ENCODE measurements at regions not wholly inside any gene's neighbourhood (a gene's known extent, or its start where the extent isn't known, plus 50 kb on each side); places are given as distances from the start of the nearest gene placed in this dataset.

DNA sequence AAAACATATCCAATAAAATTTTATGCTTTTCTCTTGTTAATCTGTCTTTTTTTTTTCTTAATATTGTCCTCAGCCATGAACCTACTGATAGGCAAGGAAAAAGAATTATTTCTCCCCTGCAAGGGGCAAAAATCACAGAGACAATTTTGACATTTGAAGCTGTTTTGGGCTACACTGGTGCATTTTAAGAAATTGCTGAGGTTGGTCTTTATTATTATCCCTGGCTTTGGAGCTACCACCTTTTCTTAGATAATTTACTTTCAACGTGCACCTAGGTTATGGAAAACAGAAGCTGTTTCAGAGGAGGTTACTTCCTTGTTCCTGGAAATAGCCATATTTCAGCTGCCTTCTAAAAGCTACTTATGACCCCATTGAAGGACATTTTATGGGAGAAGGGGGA is 195.5 kb upstream of the KYNU start:
- Histone ChIP-seq H3K4me3 (ENCODE audit: low read length) (no peak overlapping the region), H3K9ac (ENCODE audit: low read length) (no peak overlapping the region), H3K4me1 (ENCODE audit: control insufficient read depth, low read depth, low read length) (peaks cover 7% of the 10 kb centered on the region), H3K27ac (ENCODE audit: low read length) (no peak overlapping the region), H3K9me3 (ENCODE audit: control insufficient read depth, low read depth, low read length) (no peaks in the 10 kb centered on the region), H3K36me3 (ENCODE audit: control insufficient read depth, low read depth, low read length) (no peaks in the 10 kb centered on the region), H3K27me3 (ENCODE audit: control insufficient read depth, insufficient read depth, low read length) (no peaks in the 10 kb centered on the region)

DNA sequence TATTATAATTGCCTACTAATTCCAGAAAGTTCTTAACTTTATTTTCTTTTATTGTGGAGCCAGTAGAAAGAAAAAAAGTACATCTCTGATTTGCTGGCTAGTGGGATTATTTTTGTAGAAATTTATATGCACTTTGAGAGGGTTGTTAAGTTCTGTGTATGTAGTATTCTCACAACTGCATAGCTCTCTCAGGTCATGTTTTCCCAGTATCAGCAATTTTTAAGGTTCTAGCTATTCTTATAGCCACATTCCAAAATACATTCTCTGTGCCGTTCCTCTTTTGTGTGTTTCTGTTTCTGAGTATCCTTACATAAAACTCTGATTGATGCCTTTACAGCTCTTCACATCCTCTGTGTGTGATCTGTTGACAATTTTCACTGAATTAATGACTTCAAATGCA is 199.3 kb upstream of the KYNU start:
- H3K9ac ChIP-seq (ENCODE audit: low read length), result no peak overlapping the region
- no peak overlapping the region for H3K27ac ChIP-seq (ENCODE audit: low read length)
- H3K36me3 ChIP-seq (ENCODE audit: control insufficient read depth, low read depth, low read length), result no peaks in the 10 kb centered on the region
- no peak overlapping the region for H3K4me3 ChIP-seq (ENCODE audit: low read length)
- H3K9me3 ChIP-seq (ENCODE audit: control insufficient read depth, low read depth, low read length), result no peaks in the 10 kb centered on the region
- peaks cover 6% of the 10 kb centered on the region for H3K4me1 ChIP-seq (ENCODE audit: control insufficient read depth, low read depth, low read length)
- no peaks in the 10 kb centered on the region for H3K27me3 ChIP-seq (ENCODE audit: control insufficient read depth, insufficient read depth, low read length)

DNA sequence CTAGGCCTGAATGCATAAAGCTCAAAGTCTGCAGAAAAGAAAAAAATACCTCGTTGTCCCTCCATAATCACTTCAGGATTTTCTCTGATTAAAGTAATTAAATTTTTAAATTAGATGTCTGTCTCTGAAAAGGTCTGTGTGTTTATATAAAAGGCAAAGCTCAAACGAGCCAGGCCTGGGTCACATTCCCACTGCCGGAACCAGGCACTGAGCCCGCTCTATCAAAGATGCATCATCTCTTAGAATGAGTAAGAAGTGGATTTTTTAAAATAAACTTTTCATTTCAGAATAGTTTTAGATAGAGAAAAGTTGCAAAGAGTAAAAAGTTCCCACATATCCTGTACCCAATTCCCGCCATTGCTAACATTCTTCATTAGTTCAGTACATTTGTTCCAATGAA is 202.1 kb upstream of the KYNU start:
- H3K27ac ChIP-seq (ENCODE audit: low read length), result no peak overlapping the region
- no peaks in the 10 kb centered on the region for H3K4me1 ChIP-seq (ENCODE audit: control insufficient read depth, low read depth, low read length)
- no peak overlapping the region for H3K9ac ChIP-seq (ENCODE audit: low read length)
- no peaks in the 10 kb centered on the region for H3K27me3 ChIP-seq (ENCODE audit: control insufficient read depth, insufficient read depth, low read length)
- no peaks in the 10 kb centered on the region for H3K9me3 ChIP-seq (ENCODE audit: control insufficient read depth, low read depth, low read length)
- H3K4me3 ChIP-seq (ENCODE audit: low read length), result no peak overlapping the region
- H3K36me3 ChIP-seq (ENCODE audit: control insufficient read depth, low read depth, low read length), result no peaks in the 10 kb centered on the region

DNA sequence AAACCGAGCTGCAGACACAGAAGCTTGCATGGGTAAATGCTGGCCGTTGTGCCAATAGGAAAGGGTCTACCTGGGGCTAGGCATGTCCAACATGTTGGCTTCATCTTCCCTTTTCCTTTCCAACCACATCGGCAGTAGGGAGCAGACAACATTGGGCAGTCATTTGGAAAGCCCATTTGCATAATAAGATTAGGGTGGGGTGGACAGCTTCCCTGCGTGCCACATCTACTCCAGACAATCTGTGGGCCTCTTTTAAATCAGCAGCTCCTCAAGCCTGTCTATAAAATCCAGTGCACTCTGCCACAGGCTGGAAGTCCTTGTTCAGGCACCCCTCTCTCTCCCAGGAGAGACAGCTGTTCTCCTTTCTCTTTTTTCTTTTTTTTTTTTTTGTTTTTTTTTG is 203.6 kb upstream of the KYNU start:
- H3K4me1 ChIP-seq (ENCODE audit: control insufficient read depth, low read depth, low read length), result no peaks in the 10 kb centered on the region
- H3K4me3 ChIP-seq (ENCODE audit: low read length), result no peak overlapping the region
- no peaks in the 10 kb centered on the region for H3K9me3 ChIP-seq (ENCODE audit: control insufficient read depth, low read depth, low read length)
- no peak overlapping the region for H3K9ac ChIP-seq (ENCODE audit: low read length)
- no peaks in the 10 kb centered on the region for H3K27me3 ChIP-seq (ENCODE audit: control insufficient read depth, insufficient read depth, low read length)
- H3K36me3 ChIP-seq (ENCODE audit: control insufficient read depth, low read depth, low read length), result no peaks in the 10 kb centered on the region
- no peak overlapping the region for H3K27ac ChIP-seq (ENCODE audit: low read length)

DNA sequence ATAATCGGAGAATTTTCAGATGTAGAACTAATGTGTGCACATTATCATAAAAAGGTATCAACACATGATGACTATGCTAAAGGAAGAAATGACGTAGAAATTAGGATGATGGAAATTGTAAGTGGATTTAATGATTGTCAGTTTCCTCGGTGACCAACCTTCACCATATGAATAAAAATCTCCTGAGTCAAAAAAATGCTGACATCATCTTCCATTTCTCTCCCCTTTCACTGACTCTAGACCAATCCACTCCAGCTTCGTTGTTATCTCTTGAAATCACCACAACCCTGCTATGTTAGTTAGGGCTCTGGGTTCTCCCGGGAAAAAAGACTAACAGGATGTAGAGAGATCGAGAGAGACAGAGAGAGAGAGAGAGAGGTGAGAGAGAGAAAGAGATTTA is 204.8 kb upstream of the KYNU start:
- no peak overlapping the region for H3K4me3 ChIP-seq (ENCODE audit: low read length)

DNA sequence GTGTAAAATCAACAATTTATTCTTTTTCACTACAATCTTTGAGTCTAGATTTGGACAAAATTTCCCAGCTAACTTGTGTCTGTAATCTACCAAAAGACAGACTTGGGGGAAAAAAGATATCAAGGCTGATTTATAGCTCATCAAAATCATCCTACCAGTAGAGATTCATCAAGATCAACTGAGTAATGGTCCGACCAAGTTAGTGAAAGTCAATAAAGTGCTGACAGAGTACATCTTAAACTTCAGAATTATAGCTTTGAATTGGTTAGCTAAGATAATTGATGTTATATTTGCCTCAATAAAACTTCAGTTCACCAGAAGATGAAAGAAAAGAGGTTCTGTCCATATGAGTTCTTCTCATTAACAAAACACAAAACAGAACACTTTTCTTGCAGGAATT is 207.1 kb upstream of the KYNU start:
- Histone ChIP-seq H3K27ac (ENCODE audit: low read length) (no peak overlapping the region), H3K9me3 (ENCODE audit: control insufficient read depth, low read depth, low read length) (no peaks in the 10 kb centered on the region), H3K27me3 (ENCODE audit: control insufficient read depth, insufficient read depth, low read length) (no peaks in the 10 kb centered on the region), H3K4me1 (ENCODE audit: control insufficient read depth, low read depth, low read length) (no peaks in the 10 kb centered on the region), H3K4me3 (ENCODE audit: low read length) (no peak overlapping the region), H3K36me3 (ENCODE audit: control insufficient read depth, low read depth, low read length) (no peaks in the 10 kb centered on the region), H3K9ac (ENCODE audit: low read length) (no peak overlapping the region)

More for the DNA sequence above, 204.8 kb upstream of the KYNU start:
- no peak overlapping the region for H3K27ac ChIP-seq (ENCODE audit: low read length)
- no peaks in the 10 kb centered on the region for H3K4me1 ChIP-seq (ENCODE audit: control insufficient read depth, low read depth, low read length)
- no peaks in the 10 kb centered on the region for H3K9me3 ChIP-seq (ENCODE audit: control insufficient read depth, low read depth, low read length)
- no peaks in the 10 kb centered on the region for H3K36me3 ChIP-seq (ENCODE audit: control insufficient read depth, low read depth, low read length)
- H3K9ac ChIP-seq (ENCODE audit: low read length), result no peak overlapping the region
- no peaks in the 10 kb centered on the region for H3K27me3 ChIP-seq (ENCODE audit: control insufficient read depth, insufficient read depth, low read length)

DNA sequence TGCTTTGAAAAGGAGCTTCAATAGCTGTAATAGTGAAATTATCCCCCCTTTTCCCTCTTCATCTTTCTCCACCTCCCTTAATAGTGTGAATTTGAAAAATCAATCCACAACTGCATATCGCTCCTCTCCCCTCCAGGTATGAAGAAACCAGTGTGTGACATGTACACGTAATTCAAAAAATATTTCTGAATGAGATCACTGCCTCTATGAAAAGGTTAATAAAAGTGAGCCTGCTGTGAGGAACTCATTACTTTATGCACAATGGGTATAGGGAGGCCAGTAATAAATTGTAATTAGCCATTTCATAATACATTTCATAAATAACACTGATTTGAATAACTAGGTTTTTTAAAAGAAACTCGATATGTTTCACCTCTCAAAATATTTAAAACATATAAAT is 209.0 kb upstream of the KYNU start:
- no peak overlapping the region for H3K4me3 ChIP-seq (ENCODE audit: low read length)
- no peaks in the 10 kb centered on the region for H3K36me3 ChIP-seq (ENCODE audit: control insufficient read depth, low read depth, low read length)
- no peak overlapping the region for H3K27ac ChIP-seq (ENCODE audit: low read length)
- H3K9ac ChIP-seq (ENCODE audit: low read length), result no peak overlapping the region
- no peaks in the 10 kb centered on the region for H3K4me1 ChIP-seq (ENCODE audit: control insufficient read depth, low read depth, low read length)
- no peaks in the 10 kb centered on the region for H3K9me3 ChIP-seq (ENCODE audit: control insufficient read depth, low read depth, low read length)
- no peaks in the 10 kb centered on the region for H3K27me3 ChIP-seq (ENCODE audit: control insufficient read depth, insufficient read depth, low read length)

DNA sequence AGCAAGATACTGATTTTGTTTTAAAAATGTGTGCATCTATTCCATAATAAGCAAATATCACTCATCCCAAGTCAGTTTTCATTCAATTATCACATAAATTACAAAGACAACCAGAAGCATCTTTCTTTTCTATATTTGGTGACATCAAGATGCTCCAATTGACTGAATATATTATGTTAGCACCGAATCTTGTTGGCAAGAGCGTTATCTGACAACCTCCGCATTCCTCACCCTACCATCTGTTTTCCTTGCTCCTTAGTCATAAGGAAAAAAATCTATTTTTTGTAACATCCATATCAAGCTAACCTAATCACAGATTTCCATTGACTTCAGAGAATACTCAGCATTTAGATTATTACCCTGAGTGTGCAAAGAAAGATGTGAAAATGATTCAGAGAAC is 212.2 kb upstream of the KYNU start:
- Histone ChIP-seq H3K27me3 (ENCODE audit: control insufficient read depth, insufficient read depth, low read length) (no peaks in the 10 kb centered on the region), H3K4me3 (ENCODE audit: low read length) (no peak overlapping the region), H3K27ac (ENCODE audit: low read length) (no peak overlapping the region), H3K9ac (ENCODE audit: low read length) (no peak overlapping the region), H3K4me1 (ENCODE audit: control insufficient read depth, low read depth, low read length) (no peaks in the 10 kb centered on the region), H3K9me3 (ENCODE audit: control insufficient read depth, low read depth, low read length) (no peaks in the 10 kb centered on the region), H3K36me3 (ENCODE audit: control insufficient read depth, low read depth, low read length) (no peaks in the 10 kb centered on the region)

DNA sequence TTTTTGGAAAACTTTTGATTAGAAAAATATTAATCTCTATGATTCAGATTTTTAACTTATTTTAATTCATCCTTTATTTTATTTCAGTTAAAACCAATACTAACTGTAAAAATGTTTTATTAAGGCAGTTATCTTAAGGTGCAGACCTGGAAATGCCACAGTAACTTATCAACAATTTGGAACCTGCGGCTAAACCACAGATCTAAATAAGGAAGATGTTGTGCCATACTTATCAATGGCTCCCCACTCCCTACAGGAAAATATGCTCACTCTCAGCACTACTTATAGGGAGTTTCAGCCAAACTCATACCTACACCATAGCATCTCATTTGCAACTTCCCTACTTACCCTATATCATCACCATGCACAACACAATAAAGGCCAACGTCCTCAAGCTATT is 226.9 kb upstream of the KYNU start:
- Histone ChIP-seq H3K4me3 (ENCODE audit: low read length) (no peak overlapping the region), H3K9me3 (ENCODE audit: control insufficient read depth, low read depth, low read length) (no peaks in the 10 kb centered on the region), H3K27me3 (ENCODE audit: control insufficient read depth, insufficient read depth, low read length) (no peaks in the 10 kb centered on the region), H3K4me1 (ENCODE audit: control insufficient read depth, low read depth, low read length) (no peaks in the 10 kb centered on the region), H3K36me3 (ENCODE audit: control insufficient read depth, low read depth, low read length) (no peaks in the 10 kb centered on the region), H3K27ac (ENCODE audit: low read length) (no peak overlapping the region), H3K9ac (ENCODE audit: low read length) (no peak overlapping the region)

DNA sequence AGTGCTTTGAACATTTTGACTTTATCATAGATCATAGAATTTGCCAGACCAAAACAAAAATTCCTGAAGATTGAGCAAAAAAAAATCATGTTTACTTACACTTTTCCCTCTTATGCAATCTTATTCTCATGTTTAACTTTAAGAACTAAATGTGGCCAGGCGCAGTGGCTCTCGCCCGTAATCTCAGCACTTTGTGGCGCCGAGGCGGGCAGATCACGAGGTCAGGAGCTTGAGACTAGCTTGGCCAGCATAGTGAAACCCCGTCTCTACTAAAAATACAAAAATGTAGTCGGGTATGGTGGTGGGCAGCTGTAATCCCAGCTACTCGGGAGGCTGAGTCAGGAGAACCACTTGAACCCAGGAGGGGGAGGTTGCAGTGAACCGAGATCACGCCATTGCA is 227.9 kb upstream of the KYNU start:
- no peaks in the 10 kb centered on the region for H3K27me3 ChIP-seq (ENCODE audit: control insufficient read depth, insufficient read depth, low read length)
- H3K9me3 ChIP-seq (ENCODE audit: control insufficient read depth, low read depth, low read length), result no peaks in the 10 kb centered on the region
- H3K4me1 ChIP-seq (ENCODE audit: control insufficient read depth, low read depth, low read length), result no peaks in the 10 kb centered on the region
- no peak overlapping the region for H3K9ac ChIP-seq (ENCODE audit: low read length)
- no peak overlapping the region for H3K4me3 ChIP-seq (ENCODE audit: low read length)
- no peak overlapping the region for H3K27ac ChIP-seq (ENCODE audit: low read length)
- H3K36me3 ChIP-seq (ENCODE audit: control insufficient read depth, low read depth, low read length), result no peaks in the 10 kb centered on the region

DNA sequence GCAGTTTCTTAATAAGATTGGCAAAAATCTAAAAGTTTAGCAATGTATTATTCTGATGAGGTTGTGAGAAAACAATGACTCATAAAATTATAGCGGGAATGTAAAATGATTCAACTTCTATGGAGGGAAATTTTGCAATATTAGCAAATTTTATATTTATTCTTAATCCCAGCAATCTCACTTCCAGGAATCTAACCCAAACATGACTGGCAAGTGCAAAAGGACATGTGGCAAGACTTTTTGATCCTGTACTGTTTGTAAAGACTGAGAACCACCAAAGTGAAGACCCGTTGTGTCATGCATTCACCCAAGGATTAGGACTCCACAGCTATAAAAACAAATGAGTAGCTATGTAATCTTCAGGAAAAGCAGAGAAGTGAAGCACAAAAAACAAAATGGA is 234.8 kb upstream of the KYNU start:
- H3K4me3 ChIP-seq (ENCODE audit: low read length), result no peak overlapping the region
- H3K4me1 ChIP-seq (ENCODE audit: control insufficient read depth, low read depth, low read length), result no peaks in the 10 kb centered on the region
- no peak overlapping the region for H3K27ac ChIP-seq (ENCODE audit: low read length)
- H3K9ac ChIP-seq (ENCODE audit: low read length), result no peak overlapping the region
- H3K36me3 ChIP-seq (ENCODE audit: control insufficient read depth, low read depth, low read length), result no peaks in the 10 kb centered on the region
- H3K9me3 ChIP-seq (ENCODE audit: control insufficient read depth, low read depth, low read length), result no peaks in the 10 kb centered on the region
- no peaks in the 10 kb centered on the region for H3K27me3 ChIP-seq (ENCODE audit: control insufficient read depth, insufficient read depth, low read length)

DNA sequence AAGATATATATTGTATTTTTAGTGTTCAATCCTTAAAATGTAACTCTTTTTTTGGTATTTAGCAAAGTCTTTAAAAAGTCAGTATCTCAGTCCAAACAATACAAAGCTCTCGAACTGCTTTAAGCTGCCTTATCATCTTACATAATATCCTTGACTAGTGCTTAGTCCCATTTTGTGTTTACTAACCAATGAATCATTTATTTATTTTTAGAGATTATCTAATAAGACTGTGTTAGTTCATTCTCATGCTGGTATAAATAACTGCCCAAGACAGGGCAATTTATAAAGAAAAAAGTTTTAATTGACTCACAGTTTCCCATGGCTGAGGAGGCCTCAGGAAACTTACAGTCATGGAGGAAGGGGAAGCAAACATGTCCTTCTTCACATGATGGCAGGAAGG is 248.3 kb upstream of the KYNU start:
- Histone ChIP-seq H3K4me1 (ENCODE audit: control insufficient read depth, low read depth, low read length) (no peaks in the 10 kb centered on the region), H3K27ac (ENCODE audit: low read length) (no peak overlapping the region)

DNA sequence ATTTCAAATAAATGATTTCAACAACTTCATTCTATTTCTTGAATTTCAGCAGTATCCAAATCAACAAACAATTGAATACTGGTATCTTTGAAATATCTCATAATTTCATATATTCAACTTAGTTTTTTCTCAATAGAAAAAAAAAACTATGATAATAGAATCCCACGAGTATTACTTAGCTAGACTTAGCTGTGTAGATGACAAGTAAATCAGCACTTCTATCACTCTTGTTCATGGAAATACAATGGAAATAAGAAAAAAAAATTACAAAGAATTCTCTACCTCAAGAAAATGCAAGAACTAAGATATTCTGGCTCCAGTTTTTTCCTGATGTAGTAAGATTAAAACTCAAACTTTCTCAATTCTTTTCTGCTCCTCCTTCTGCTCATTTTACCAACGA is 256.2 kb upstream of the KYNU start:
- Histone ChIP-seq H3K27me3 (ENCODE audit: control insufficient read depth, insufficient read depth, low read length) (no peaks in the 10 kb centered on the region), H3K9me3 (ENCODE audit: control insufficient read depth, low read depth, low read length) (no peaks in the 10 kb centered on the region), H3K36me3 (ENCODE audit: control insufficient read depth, low read depth, low read length) (no peaks in the 10 kb centered on the region), H3K4me1 (ENCODE audit: control insufficient read depth, low read depth, low read length) (no peaks in the 10 kb centered on the region), H3K4me3 (ENCODE audit: low read length) (no peak overlapping the region), H3K9ac (ENCODE audit: low read length) (no peak overlapping the region), H3K27ac (ENCODE audit: low read length) (no peak overlapping the region)

More for the DNA sequence above, 248.3 kb upstream of the KYNU start:
- Histone ChIP-seq H3K9ac (ENCODE audit: low read length) (no peak overlapping the region), H3K9me3 (ENCODE audit: control insufficient read depth, low read depth, low read length) (no peaks in the 10 kb centered on the region), H3K27me3 (ENCODE audit: control insufficient read depth, insufficient read depth, low read length) (no peaks in the 10 kb centered on the region), H3K4me3 (ENCODE audit: low read length) (no peak overlapping the region), H3K36me3 (ENCODE audit: control insufficient read depth, low read depth, low read length) (no peaks in the 10 kb centered on the region)

Measured in iPS-18a (cell line).